Tibial artery (tissue), 4 donors: ENCODE measurements at regions not wholly inside any gene's neighbourhood (a gene's known extent, or its start where the extent isn't known, plus 50 kb on each side); places are given as distances from the start of the nearest gene placed in this dataset.

Experiments
- DNase-seq, 2 donors: peaks; one replicate each; pipeline ENCODE4 v3.0.0-alpha.2; 2019
- H3K27ac ChIP-seq, 2 donors: fragments of 200-600 bp; sonication (generic) in 1 of 2; 1 replicate in 1 of 2; 2 replicates in 1 of 2; pipeline ENCODE4 v1.5.1; 2018 to 2019; ENCODE audit warnings: mild to moderate bottlenecking in 1 of 2
- H3K27me3 ChIP-seq, 2 donors: fragments of 200-600 bp; sonication (generic) in 1 of 2; one replicate each; pipeline versions ENCODE4 v1.5.1 to v1.6.0; 2016 to 2019
- H3K36me3 ChIP-seq, 3 donors: fragments of 200-600 bp; sonication (generic) in 2 of 3; one replicate each; pipeline ENCODE4 v1.5.1; 2016 to 2019; ENCODE audit warnings: mild to moderate bottlenecking in 2 of 3
- H3K4me1 ChIP-seq, 4 donors: fragments of 200-600 bp; sonication (generic) in 2 of 4; 1 replicate in 3 of 4; 2 replicates in 1 of 4; pipeline ENCODE4 v1.5.1; 2016 to 2019
- H3K4me3 ChIP-seq, 2 donors: fragments of 200-600 bp; sonication (generic) in 1 of 2; 1 replicate in 1 of 2; 2 replicates in 1 of 2; pipeline ENCODE4 v1.5.1; 2018 to 2019; ENCODE audit warnings: mild to moderate bottlenecking in 2 of 2
- H3K9me3 ChIP-seq, 3 donors: fragments of 200-600 bp; sonication (generic) in 1 of 3; one replicate each; pipeline ENCODE4 v1.5.1; 2016 to 2019
- CTCF ChIP-seq, 2 experiments: fragments of 200-600 bp in 1 of 2; fragments of 450-650 bp in 1 of 2; IDR thresholded peaks; one replicate each; pipeline ENCODE4 v1.5.1; 2017 to 2019; ENCODE audit warnings: antibody characterized with exemption in 2 of 2, mild to moderate bottlenecking in 1 of 2, moderate library complexity in 1 of 2
- intact Hi-C: fragments of 100-400 bp; cut with DNase I; formaldehyde crosslinking; loops from one replicate; pipeline ENCODE4 v1.15.0; 2023; ENCODE audit warnings: low total_unique reads

GRCh38 chr6:150539568-150539967 is 60.1 kb upstream of the PLEKHG1 start:
- Histone ChIP-seq H3K36me3 (no peaks in the 10 kb centered on the region), H3K27me3 (peaks cover 0 to 12% of the 10 kb centered on the region in 2 donors), H3K9me3 (no peaks in the 10 kb centered on the region), H3K4me3 (no peak overlapping the region), H3K4me1 (no peaks in the 10 kb centered on the region), H3K27ac (no peak overlapping the region)
- TF ChIP-seq CTCF (IDR thresholded peaks at IDR 0.05) = no peak
- DNase-seq = no peak
- intact Hi-C loops = no loop called here

- no peak for TF ChIP-seq CTCF (IDR thresholded peaks at IDR 0.05)
- DNase-seq = no peak
- H3K4me3 ChIP-seq = no peak overlapping the region
Observed at GRCh38 chr6:150541576-150541975, 58.1 kb upstream of the PLEKHG1 start.

GRCh38 chr6:150543178-150543577 is 56.5 kb upstream of the PLEKHG1 start:
- no peaks in the 10 kb centered on the region for H3K4me1 ChIP-seq
- no peaks in the 10 kb centered on the region for H3K36me3 ChIP-seq
- H3K27ac ChIP-seq = no peak overlapping the region
- H3K4me3 ChIP-seq = no peak overlapping the region
- TF ChIP-seq CTCF (IDR thresholded peaks at IDR 0.05) = no peak
- intact Hi-C loops = no loop called here
- DNase-seq = no peak
- H3K27me3 ChIP-seq = peaks cover 0 to 13% of the 10 kb centered on the region in 2 donors
- H3K9me3 ChIP-seq = no peaks in the 10 kb centered on the region

More at GRCh38 chr6:150541576-150541975, 58.1 kb upstream of the PLEKHG1 start:
- peaks cover 0 to 12% of the 10 kb centered on the region in 2 donors for H3K27me3 ChIP-seq
- intact Hi-C loops = no loop called here
- H3K27ac ChIP-seq = no peak overlapping the region
- no peaks in the 10 kb centered on the region for H3K36me3 ChIP-seq
- no peaks in the 10 kb centered on the region for H3K9me3 ChIP-seq
- H3K4me1 ChIP-seq = no peaks in the 10 kb centered on the region

- Histone ChIP-seq H3K36me3 (no peaks in the 10 kb centered on the region), H3K4me1 (no peaks in the 10 kb centered on the region), H3K4me3 (no peak overlapping the region), H3K9me3 (no peaks in the 10 kb centered on the region), H3K27ac (no peak overlapping the region), H3K27me3 (peaks cover 0 to 15% of the 10 kb centered on the region in 2 donors)
- DNase-seq = no peak
- TF ChIP-seq CTCF (IDR thresholded peaks at IDR 0.05) = no peak
- intact Hi-C loops = no loop called here
Observed at GRCh38 chr6:150544793-150545192, 54.9 kb upstream of the PLEKHG1 start.

GRCh38 chr6:150546457-150546856 is 53.2 kb upstream of the PLEKHG1 start:
- intact Hi-C loops = no loop called here
- Histone ChIP-seq H3K36me3 (no peaks in the 10 kb centered on the region), H3K4me3 (no peak overlapping the region), H3K27me3 (peaks cover 0 to 18% of the 10 kb centered on the region in 2 donors), H3K4me1 (no peaks in the 10 kb centered on the region), H3K9me3 (no peaks in the 10 kb centered on the region), H3K27ac (no peak overlapping the region)
- TF ChIP-seq CTCF (IDR thresholded peaks at IDR 0.05) = no peak
- no peak for DNase-seq
